Small intestine (tissue), 7 donors: ENCODE measurements at regions not wholly inside any gene's neighbourhood (a gene's known extent, or its start where the extent isn't known, plus 50 kb on each side); places are given as distances from the start of the nearest gene placed in this dataset.

ENCODE experiments used
- DNase-seq, 2 donors: peaks; one replicate each; pipeline versions ENCODE4 v3.0.0 to v3.0.0-alpha.2; 2013
- FAIRE-seq: peaks from 2 replicates; lab custom pipeline; 2012; peaks lifted over from hg19 to GRCh38; lab: Jason Lieb, UNC
- H3K27ac ChIP-seq, 3 donors: one replicate each; pipeline ENCODE4 v1.5.1; 2013; ENCODE audit warnings: low read length in 2 of 3, mild to moderate bottlenecking in 2 of 3, control low read depth in 1 of 3, inconsistent platforms in 1 of 3, low read depth in 1 of 3, moderate library complexity in 1 of 3
- H3K27me3 ChIP-seq, 3 donors: one replicate each; pipeline ENCODE4 v1.6.1; 2013; ENCODE audit warnings: low read length in 3 of 3, inconsistent platforms in 1 of 3; ENCODE audit not compliant: control insufficient read depth in 3 of 3, insufficient read depth in 3 of 3
- H3K36me3 ChIP-seq, 3 donors: one replicate each; pipeline ENCODE4 v1.6.1; 2013; ENCODE audit warnings: low read length in 3 of 3, inconsistent platforms in 1 of 3, low read depth in 1 of 3, mild to moderate bottlenecking in 1 of 3, moderate library complexity in 1 of 3; ENCODE audit not compliant: control insufficient read depth in 3 of 3, insufficient read depth in 2 of 3
- H3K4me1 ChIP-seq, 3 donors: one replicate each; pipeline ENCODE4 v1.6.1; 2013; ENCODE audit warnings: low read length in 2 of 3, inconsistent platforms in 1 of 3, low read depth in 1 of 3, mild to moderate bottlenecking in 1 of 3, moderate library complexity in 1 of 3; ENCODE audit not compliant: control insufficient read depth in 3 of 3, insufficient read depth in 2 of 3
- H3K4me3 ChIP-seq, 3 donors: one replicate each; pipeline ENCODE4 v1.5.1; 2013; ENCODE audit warnings: low read length in 3 of 3, control low read depth in 1 of 3, inconsistent platforms in 1 of 3, low read depth in 1 of 3, mild to moderate bottlenecking in 1 of 3, moderate library complexity in 1 of 3
- H3K9me3 ChIP-seq, 2 donors: one replicate each; pipeline ENCODE4 v1.6.1; 2013; ENCODE audit warnings: low read depth in 1 of 2, low read length in 1 of 2; ENCODE audit not compliant: control insufficient read depth in 2 of 2, insufficient read depth in 1 of 2
- WGBS, 3 donors: extraction: QIAGEN DNeasy Blood & Tissue Kit; methylation state at CpG; one replicate each; pipeline ENCODE4 v1.1.7; 2013; 5-methylcytosine and 5-hydroxymethylcytosine counted together
- donor health status: healthy with polysubstance abuse.
- donor health status: control.
- donor health status: control.
- donor health status: Bipolar disorder and iron deficiency.
- donor health status: healthy.

- no peak overlapping the region for H3K27ac ChIP-seq
- no peaks in the 10 kb centered on the region for H3K36me3 ChIP-seq
- WGBS, 3 donors = 87 to 90% (median 89%) methylated on average over 10 of the region's 10 CpGs
- FAIRE-seq (no peak), DNase-seq (no peak)
- H3K4me3 ChIP-seq = no peak overlapping the region
- no peaks in the 10 kb centered on the region for H3K9me3 ChIP-seq
- no peaks in the 10 kb centered on the region for H3K27me3 ChIP-seq
- peaks cover 2 to 40% (median 3%) of the 10 kb centered on the region in 3 donors for H3K4me1 ChIP-seq
Measured at GRCh38 chr2:8416849-8417832, 264.7 kb upstream of the ID2 start.

GRCh38 chr2:8418721-8419120 is 263.1 kb upstream of the ID2 start:
- peaks cover 0 to 26% (median 2%) of the 10 kb centered on the region in 3 donors for H3K4me1 ChIP-seq
- no peak overlapping the region for H3K4me3 ChIP-seq
- 80 to 91% (median 91%) methylated on average over 3 of the region's 3 CpGs for WGBS, 3 donors
- H3K27ac ChIP-seq = no peak overlapping the region
- no peaks in the 10 kb centered on the region for H3K9me3 ChIP-seq
- DNase-seq = no peak
- H3K36me3 ChIP-seq = no peaks in the 10 kb centered on the region
- no peak for FAIRE-seq
- no peaks in the 10 kb centered on the region for H3K27me3 ChIP-seq

GRCh38 chr2:8421658-8422449 is 260.0 kb upstream of the ID2 start:
- 87 to 92% (median 90%) methylated on average over 11 of the region's 11 CpGs for WGBS, 3 donors
- H3K27me3 ChIP-seq = no peaks in the 10 kb centered on the region
- no peaks in the 10 kb centered on the region for H3K9me3 ChIP-seq
- H3K4me3 ChIP-seq = no peak overlapping the region
- FAIRE-seq = no peak
- DNase-seq = no peak
- no peaks in the 10 kb centered on the region for H3K36me3 ChIP-seq
- no peaks in the 10 kb centered on the region for H3K4me1 ChIP-seq
- no peak overlapping the region for H3K27ac ChIP-seq

- DNase-seq (no peak), FAIRE-seq (no peak)
- Histone ChIP-seq H3K27me3 (no peaks in the 10 kb centered on the region), H3K9me3 (no peaks in the 10 kb centered on the region), H3K27ac (no peak overlapping the region), H3K4me3 (no peak overlapping the region), H3K4me1 (no peaks in the 10 kb centered on the region), H3K36me3 (no peaks in the 10 kb centered on the region)
- WGBS, 3 donors = 85 to 95% (median 88%) methylated on average over 4 of the region's 4 CpGs
Measured at GRCh38 chr2:8422450-8422800, 259.4 kb upstream of the ID2 start.

GRCh38 chr2:8424997-8425900 is 256.6 kb upstream of the ID2 start:
- H3K4me1 ChIP-seq = no peaks in the 10 kb centered on the region
- no peak for DNase-seq
- 88 to 94% (median 92%) methylated on average over 26 of the region's 26 CpGs for WGBS, 3 donors
- H3K36me3 ChIP-seq = no peaks in the 10 kb centered on the region
- H3K4me3 ChIP-seq = no peak overlapping the region
- FAIRE-seq = no peak
- H3K27ac ChIP-seq = no peak overlapping the region
- no peaks in the 10 kb centered on the region for H3K9me3 ChIP-seq
- no peaks in the 10 kb centered on the region for H3K27me3 ChIP-seq

- FAIRE-seq (no peak), DNase-seq (no peak)
- Histone ChIP-seq H3K4me1 (no peaks in the 10 kb centered on the region), H3K9me3 (peaks cover 0 to 2% of the 10 kb centered on the region in 2 donors), H3K27ac (no peak overlapping the region), H3K27me3 (no peaks in the 10 kb centered on the region), H3K36me3 (no peaks in the 10 kb centered on the region), H3K4me3 (no peak overlapping the region)
- WGBS, 3 donors = 78 to 89% (median 89%) methylated on average over 10 of the region's 10 CpGs
Measured at GRCh38 chr2:8426550-8426949, 255.3 kb upstream of the ID2 start.

GRCh38 chr2:8427211-8427610 is 254.6 kb upstream of the ID2 start:
- Histone ChIP-seq H3K4me3 (no peak overlapping the region), H3K27me3 (no peaks in the 10 kb centered on the region), H3K36me3 (no peaks in the 10 kb centered on the region), H3K27ac (no peak overlapping the region), H3K4me1 (no peaks in the 10 kb centered on the region), H3K9me3 (peaks cover 0 to 5% of the 10 kb centered on the region in 2 donors)
- FAIRE-seq = no peak
- DNase-seq = no peak
- 84 to 92% (median 91%) methylated on average over 4 of the region's 4 CpGs for WGBS, 3 donors

- 81 to 96% (median 95%) methylated on average over 4 of the region's 4 CpGs for WGBS, 3 donors
- DNase-seq = no peak
- H3K4me3 ChIP-seq = no peak overlapping the region
- no peaks in the 10 kb centered on the region for H3K27me3 ChIP-seq
- peaks cover 0 to 5% of the 10 kb centered on the region in 2 donors for H3K9me3 ChIP-seq
- H3K36me3 ChIP-seq = peaks cover 0 to 2% (median 0%) of the 10 kb centered on the region in 3 donors
- no peak for FAIRE-seq
- H3K4me1 ChIP-seq = peaks cover 0 to 2% (median 0%) of the 10 kb centered on the region in 3 donors
- no peak overlapping the region for H3K27ac ChIP-seq
Measured at GRCh38 chr2:8430628-8431027, 251.2 kb upstream of the ID2 start.
